AG10803 (cell line): ENCODE measurements at regions not wholly inside any gene's neighbourhood (a gene's known extent, or its start where the extent isn't known, plus 50 kb on each side); places are given as distances from the start of the nearest gene placed in this dataset.
A peak's percentile ranks its signal among the peaks of the same experiment; 100 is the strongest.

Experiments used
- DNase-seq: peaks from one replicate; pipeline ENCODE4 v3.0.0; 2010; ENCODE audit warnings: low read depth
- H3K4me3 ChIP-seq: 2 replicates; pipeline ENCODE4 v1.5.1; 2011; ENCODE audit warnings: mild to moderate bottlenecking, low read length, control low read depth
- TF ChIP-seq, protein P1 (sequence below): conservative IDR thresholded peaks from 2 replicates; pipeline ENCODE4 v1.5.1; 2011; ENCODE audit warnings: mild to moderate bottlenecking, low read length, control low read depth, inconsistent platforms

GRCh38 chr13:78997902-78998629, 339.1 kb upstream of the OBI1 start:
- TF ChIP-seq, protein P1, sequence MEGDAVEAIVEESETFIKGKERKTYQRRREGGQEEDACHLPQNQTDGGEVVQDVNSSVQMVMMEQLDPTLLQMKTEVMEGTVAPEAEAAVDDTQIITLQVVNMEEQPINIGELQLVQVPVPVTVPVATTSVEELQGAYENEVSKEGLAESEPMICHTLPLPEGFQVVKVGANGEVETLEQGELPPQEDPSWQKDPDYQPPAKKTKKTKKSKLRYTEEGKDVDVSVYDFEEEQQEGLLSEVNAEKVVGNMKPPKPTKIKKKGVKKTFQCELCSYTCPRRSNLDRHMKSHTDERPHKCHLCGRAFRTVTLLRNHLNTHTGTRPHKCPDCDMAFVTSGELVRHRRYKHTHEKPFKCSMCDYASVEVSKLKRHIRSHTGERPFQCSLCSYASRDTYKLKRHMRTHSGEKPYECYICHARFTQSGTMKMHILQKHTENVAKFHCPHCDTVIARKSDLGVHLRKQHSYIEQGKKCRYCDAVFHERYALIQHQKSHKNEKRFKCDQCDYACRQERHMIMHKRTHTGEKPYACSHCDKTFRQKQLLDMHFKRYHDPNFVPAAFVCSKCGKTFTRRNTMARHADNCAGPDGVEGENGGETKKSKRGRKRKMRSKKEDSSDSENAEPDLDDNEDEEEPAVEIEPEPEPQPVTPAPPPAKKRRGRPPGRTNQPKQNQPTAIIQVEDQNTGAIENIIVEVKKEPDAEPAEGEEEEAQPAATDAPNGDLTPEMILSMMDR, result no peak
- H3K4me3 ChIP-seq, result no peak overlapping the region
- no peak for DNase-seq

GRCh38 chr13:78993792-78994191, 334.8 kb upstream of the OBI1 start:
- no peak for DNase-seq
- TF ChIP-seq, protein P1, result no peak
- H3K4me3 ChIP-seq, result no peak overlapping the region

DNA sequence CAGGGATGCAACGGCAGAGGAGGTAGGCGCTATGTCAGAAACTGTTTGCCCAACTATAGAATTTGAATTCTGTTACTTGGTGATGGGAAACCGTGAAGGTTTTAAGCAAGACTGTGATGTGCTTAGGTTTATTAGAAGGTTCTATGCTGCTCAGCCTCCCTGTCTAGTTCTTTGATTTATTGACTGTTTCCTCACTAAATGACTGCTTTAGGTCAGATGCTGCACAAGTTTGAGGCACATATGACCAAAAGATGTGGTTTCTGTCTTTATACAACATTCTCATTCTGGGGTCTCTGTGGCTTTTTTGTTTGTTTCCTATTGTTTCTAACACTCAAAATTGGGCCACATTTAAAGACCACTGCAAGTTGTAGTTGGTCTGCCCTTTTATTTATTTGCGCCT, 323.0 kb upstream of the OBI1 start:
- DNase-seq, result no peak
- TF ChIP-seq, protein P1, result no peak
- H3K4me3 ChIP-seq, result no peak overlapping the region

DNA sequence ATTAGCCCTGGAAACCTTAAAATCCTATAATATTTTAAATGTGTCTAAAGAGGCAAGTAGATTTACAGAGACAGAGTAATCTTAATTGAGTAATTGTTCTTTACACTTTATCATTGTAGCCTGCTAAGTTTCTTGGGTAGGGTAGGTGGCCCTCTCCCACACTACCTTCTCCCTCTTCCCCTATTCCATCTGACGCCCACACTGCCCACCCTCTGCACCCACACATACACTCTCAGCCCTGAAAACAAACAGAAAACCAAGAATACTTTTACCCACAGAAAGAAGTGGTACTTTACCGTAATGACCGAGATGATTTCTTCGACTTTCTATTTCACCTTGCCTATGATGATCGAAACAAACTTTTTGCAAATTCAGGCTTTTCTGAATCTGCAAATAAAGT, 320.4 kb upstream of the OBI1 start:
- no peak for DNase-seq
- TF ChIP-seq, protein P1, result no peak
- no peak overlapping the region for H3K4me3 ChIP-seq

DNA sequence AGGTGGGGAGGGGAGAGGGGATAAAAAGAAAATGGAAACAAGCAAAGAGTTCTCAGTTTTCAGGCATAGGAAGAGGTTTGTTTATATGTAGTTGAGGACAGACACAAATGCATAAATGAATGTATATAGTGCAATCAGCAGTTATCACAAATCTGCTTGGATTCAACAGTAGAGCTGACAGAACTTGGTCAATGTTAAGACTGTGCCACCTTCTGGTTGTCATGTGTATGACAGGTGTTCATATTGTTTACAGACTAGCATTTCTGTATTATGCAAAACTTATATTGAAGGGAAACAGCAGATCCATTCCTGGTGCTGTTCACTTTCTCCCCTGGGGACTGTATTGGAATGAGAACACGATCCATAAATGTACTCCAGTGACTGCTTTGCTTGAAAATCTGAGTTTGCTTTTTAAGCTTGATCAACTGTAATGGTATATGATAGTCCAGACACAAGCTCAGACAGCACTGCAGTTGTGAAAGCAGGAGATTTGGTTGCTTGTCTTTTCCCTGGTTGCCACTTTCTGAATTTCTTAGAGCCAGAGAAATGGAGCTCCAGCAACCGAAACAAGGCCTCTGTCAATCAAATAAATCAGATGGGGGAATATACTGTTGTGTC, 319.5 kb upstream of the OBI1 start:
- H3K4me3 ChIP-seq, result no peak overlapping the region
- TF ChIP-seq, protein P1, result peak; percentile 85
- DNase-seq, result peak; percentile 63

- no peak overlapping the region for H3K4me3 ChIP-seq
- DNase-seq, result no peak
- TF ChIP-seq, protein P1, result no peak
These were observed 318.4 kb upstream of the OBI1 start for GRCh38 chr13:78977311-78977710.

GRCh38 chr13:78976696-78977095, 317.7 kb upstream of the OBI1 start:
- TF ChIP-seq, protein P1, result no peak
- DNase-seq, result no peak
- no peak overlapping the region for H3K4me3 ChIP-seq
